NCI-H2227 treated with DMSO at 0.1 percent for 48 hours (cell line): ENCODE measurements at regions not wholly inside any gene's neighbourhood (a gene's known extent, or its start where the extent isn't known, plus 50 kb on each side); places are given as distances from the start of the nearest gene placed in this dataset.

Experiments
- DNase-seq: peaks from one replicate; lab custom pipeline; 2025; lab: John Stamatoyannopoulos, UW

- no peak for DNase-seq
Measured at GRCh38 chr4:13181681-13182080, 302.5 kb downstream of the RAB28 start.

- DNase-seq, result no peak
Measured at GRCh38 chr4:13180701-13181100, 303.4 kb downstream of the RAB28 start.

GRCh38 chr4:13178621-13179020 lies 305.5 kb downstream of the RAB28 start:
- DNase-seq, result no peak

GRCh38 chr4:13176741-13177142 lies 307.4 kb downstream of the RAB28 start:
- no peak for DNase-seq

- DNase-seq, result no peak
Measured at GRCh38 chr4:13174926-13175325, 309.2 kb downstream of the RAB28 start.

- no peak for DNase-seq
Measured at GRCh38 chr4:13174001-13174400, 310.1 kb downstream of the RAB28 start.

- no peak for DNase-seq
Measured at GRCh38 chr4:13171292-13172057, 312.7 kb downstream of the RAB28 start.

GRCh38 chr4:13169731-13170525 lies 314.2 kb downstream of the RAB28 start:
- DNase-seq, result no peak

- no peak for DNase-seq
Measured at GRCh38 chr4:13168326-13168725, 315.8 kb downstream of the RAB28 start.

- no peak for DNase-seq
Measured at GRCh38 chr4:13166214-13166613, 317.9 kb downstream of the RAB28 start.

- no peak for DNase-seq
Measured at GRCh38 chr4:13164783-13165331, 319.3 kb downstream of the RAB28 start.

- DNase-seq, result no peak
Measured at GRCh38 chr4:13162886-13163285, 321.3 kb downstream of the RAB28 start.

GRCh38 chr4:13160920-13161319 lies 323.2 kb downstream of the RAB28 start:
- DNase-seq, result no peak

- DNase-seq, result no peak
Measured at GRCh38 chr4:13159041-13159620, 325.0 kb downstream of the RAB28 start.

GRCh38 chr4:13151194-13151593 lies 332.9 kb downstream of the RAB28 start:
- DNase-seq, result no peak

GRCh38 chr4:13143222-13144070 lies 340.7 kb downstream of the RAB28 start:
- no peak for DNase-seq

GRCh38 chr4:13142726-13143125 lies 341.4 kb downstream of the RAB28 start:
- no peak for DNase-seq

GRCh38 chr4:13142191-13142590 lies 341.9 kb downstream of the RAB28 start:
- no peak for DNase-seq

- no peak for DNase-seq
Measured at GRCh38 chr4:13137390-13137789, 346.8 kb downstream of the RAB28 start.

GRCh38 chr4:13133700-13134099 lies 350.4 kb downstream of the RAB28 start:
- DNase-seq, result no peak

GRCh38 chr4:13130848-13131247 lies 353.3 kb downstream of the RAB28 start:
- DNase-seq, result no peak

- no peak for DNase-seq
Measured at GRCh38 chr4:13129095-13129494, 355.0 kb downstream of the RAB28 start.
